Activated naive CD4-positive, alpha-beta T cell treated with anti-CD3 and anti-CD28 coated beads, Interleukin-2, amount 10 ng/mL, durations not matched to agents 7 days and 5 days (primary cell): ENCODE measurements at regions not wholly inside any gene's neighbourhood (a gene's known extent, or its start where the extent isn't known, plus 50 kb on each side); places are given as distances from the start of the nearest gene placed in this dataset.
"Not testable (repeated sequence)": the region's sequence is repeated elsewhere in the genome, so short reads cannot be mapped to it uniquely, and the experiment has no call there.

ENCODE experiments used
- CTCF ChIA-PET: fragments of 350-600 bp; sonication (Branson Sonifier 250); formaldehyde crosslinking; loops from one replicate; lab custom pipeline; 2021; ENCODE audit warnings: antibody characterized with exemption; lab: Charles Lee
- DNase-seq: peaks from one replicate; pipeline ENCODE4 v3.0.0-alpha.2; 2020
- H3K27ac Mint-ChIP-seq: one replicate; pipeline ENCODE4 v1.8.0; 2021; ENCODE audit warnings: mild to moderate bottlenecking, moderate library complexity, mixed read lengths
- H3K27me3 Mint-ChIP-seq: one replicate; pipeline ENCODE4 v1.8.0; 2021; ENCODE audit warnings: mild to moderate bottlenecking, mixed read lengths
- H3K36me3 Mint-ChIP-seq: one replicate; pipeline ENCODE4 v1.8.0; 2021; ENCODE audit warnings: mixed read lengths
- H3K4me1 Mint-ChIP-seq: one replicate; pipeline ENCODE4 v1.8.0; 2021; ENCODE audit warnings: mixed read lengths
- H3K4me3 Mint-ChIP-seq: one replicate; pipeline ENCODE4 v1.8.0; 2021; ENCODE audit warnings: mild to moderate bottlenecking, moderate library complexity, mixed read lengths
- H3K9me3 Mint-ChIP-seq: one replicate; pipeline ENCODE4 v1.8.0; 2021; ENCODE audit warnings: mixed read lengths

- Mint-ChIP-seq H3K9me3 (peaks cover 20% of the 10 kb centered on the region), H3K4me1 (peaks cover 40% of the 10 kb centered on the region), H3K36me3 (peaks cover 28% of the 10 kb centered on the region), H3K27me3 (no peaks in the 10 kb centered on the region), H3K27ac (peak overlapping the region; percentile 98), H3K4me3 (no peak overlapping the region)
- CTCF ChIA-PET = interaction anchor here (2.4 kb wide), 1 partner anchor 59 kb away, joined by 7 read pairs; no protein-coding TSS in a partner anchor
- no peak for DNase-seq
Observed at GRCh38 chr21:14677013-14677412, 130.9 kb upstream of the SAMSN1 start.

- DNase-seq = peak; percentile 38
- Mint-ChIP-seq H3K4me3 (peak overlapping the region; percentile 50), H3K27me3 (no peaks in the 10 kb centered on the region), H3K9me3 (peaks cover 20% of the 10 kb centered on the region), H3K36me3 (peaks cover 27% of the 10 kb centered on the region), H3K4me1 (peaks cover 40% of the 10 kb centered on the region), H3K27ac (peak overlapping the region; percentile 98)
- CTCF ChIA-PET = interaction anchor here (1.0 to 2.4 kb wide), 4 partner anchors 9 to 60 kb away, joined by 3 to 8 read pairs (median 6); no protein-coding TSS in a partner anchor
Observed at GRCh38 chr21:14675774-14676530, 129.8 kb upstream of the SAMSN1 start.

GRCh38 chr21:14673649-14674048, 127.5 kb upstream of the SAMSN1 start:
- CTCF ChIA-PET = no interaction called here
- peaks cover 21% of the 10 kb centered on the region for H3K9me3 Mint-ChIP-seq
- no peaks in the 10 kb centered on the region for H3K27me3 Mint-ChIP-seq
- H3K4me1 Mint-ChIP-seq = peaks cover 40% of the 10 kb centered on the region
- H3K27ac Mint-ChIP-seq = no peak overlapping the region
- H3K4me3 Mint-ChIP-seq = no peak overlapping the region
- peaks cover 33% of the 10 kb centered on the region for H3K36me3 Mint-ChIP-seq
- no peak for DNase-seq

- Mint-ChIP-seq H3K9me3 (peaks cover 20% of the 10 kb centered on the region), H3K27me3 (no peaks in the 10 kb centered on the region), H3K4me1 (peaks cover 31% of the 10 kb centered on the region), H3K36me3 (peaks cover 28% of the 10 kb centered on the region), H3K27ac (no peak overlapping the region), H3K4me3 (no peak overlapping the region)
- CTCF ChIA-PET = no interaction called here
- DNase-seq = no peak
Observed at GRCh38 chr21:14672466-14672865, 126.4 kb upstream of the SAMSN1 start.

- H3K36me3 Mint-ChIP-seq = peaks cover 19% of the 10 kb centered on the region
- peaks cover 10% of the 10 kb centered on the region for H3K4me1 Mint-ChIP-seq
- no peak overlapping the region for H3K4me3 Mint-ChIP-seq
- no peak overlapping the region for H3K27ac Mint-ChIP-seq
- peaks cover 18% of the 10 kb centered on the region for H3K9me3 Mint-ChIP-seq
- no peaks in the 10 kb centered on the region for H3K27me3 Mint-ChIP-seq
- no peak for DNase-seq
- CTCF ChIA-PET = no interaction called here
Observed at GRCh38 chr21:14670409-14670808, 124.3 kb upstream of the SAMSN1 start.

GRCh38 chr21:14669092-14669491, 123.0 kb upstream of the SAMSN1 start:
- DNase-seq, CTCF ChIA-PET, H3K4me3 Mint-ChIP-seq, H3K27ac Mint-ChIP-seq, H3K27me3 Mint-ChIP-seq, H3K4me1 Mint-ChIP-seq: not testable (repeated sequence)
- Mint-ChIP-seq H3K9me3 (peaks cover 26% of the 10 kb centered on the region), H3K36me3 (peaks cover 18% of the 10 kb centered on the region)

- no peak overlapping the region for H3K27ac Mint-ChIP-seq
- peaks cover 3% of the 10 kb centered on the region for H3K4me1 Mint-ChIP-seq
- peaks cover 3% of the 10 kb centered on the region for H3K9me3 Mint-ChIP-seq
- DNase-seq = no peak
- no peak overlapping the region for H3K4me3 Mint-ChIP-seq
- no peaks in the 10 kb centered on the region for H3K27me3 Mint-ChIP-seq
- H3K36me3 Mint-ChIP-seq = no peaks in the 10 kb centered on the region
- CTCF ChIA-PET = no interaction called here
Observed at GRCh38 chr21:14657241-14658008, 111.3 kb upstream of the SAMSN1 start.

- Mint-ChIP-seq H3K27ac (no peak overlapping the region), H3K27me3 (no peaks in the 10 kb centered on the region), H3K36me3 (peaks cover 12% of the 10 kb centered on the region), H3K4me3 (no peak overlapping the region), H3K9me3 (peaks cover 17% of the 10 kb centered on the region), H3K4me1 (no peaks in the 10 kb centered on the region)
- DNase-seq = no peak
- CTCF ChIA-PET = no interaction called here
Observed at GRCh38 chr21:14646893-14647292, 100.8 kb upstream of the SAMSN1 start.

GRCh38 chr21:14645702-14646101, 99.6 kb upstream of the SAMSN1 start:
- Mint-ChIP-seq H3K36me3 (peaks cover 9% of the 10 kb centered on the region), H3K9me3 (peaks cover 17% of the 10 kb centered on the region), H3K27me3 (no peaks in the 10 kb centered on the region), H3K4me1 (no peaks in the 10 kb centered on the region), H3K4me3 (no peak overlapping the region), H3K27ac (no peak overlapping the region)
- no peak for DNase-seq
- CTCF ChIA-PET = no interaction called here

GRCh38 chr21:14632359-14632758, 86.2 kb upstream of the SAMSN1 start:
- Mint-ChIP-seq H3K4me3 (no peak overlapping the region), H3K27ac (no peak overlapping the region), H3K36me3 (peaks cover 5% of the 10 kb centered on the region), H3K4me1 (peaks cover 19% of the 10 kb centered on the region), H3K9me3 (peaks cover 12% of the 10 kb centered on the region), H3K27me3 (no peaks in the 10 kb centered on the region)
- CTCF ChIA-PET = no interaction called here
- DNase-seq = no peak

GRCh38 chr21:14630556-14631069, 84.5 kb upstream of the SAMSN1 start:
- peaks cover 8% of the 10 kb centered on the region for H3K36me3 Mint-ChIP-seq
- H3K27ac Mint-ChIP-seq = peak overlapping the region; percentile 66
- H3K27me3 Mint-ChIP-seq = no peaks in the 10 kb centered on the region
- H3K4me1 Mint-ChIP-seq = peaks cover 19% of the 10 kb centered on the region
- peaks cover 12% of the 10 kb centered on the region for H3K9me3 Mint-ChIP-seq
- no peak for DNase-seq
- no peak overlapping the region for H3K4me3 Mint-ChIP-seq
- CTCF ChIA-PET = interaction anchor here (1.0 kb wide), 1 partner anchor 106 kb away, joined by 3 read pairs; no protein-coding TSS in a partner anchor

GRCh38 chr21:14629461-14629860, 83.3 kb upstream of the SAMSN1 start:
- Mint-ChIP-seq H3K27me3 (no peaks in the 10 kb centered on the region), H3K4me3 (no peak overlapping the region), H3K36me3 (peaks cover 10% of the 10 kb centered on the region), H3K27ac (no peak overlapping the region), H3K4me1 (peaks cover 19% of the 10 kb centered on the region), H3K9me3 (peaks cover 10% of the 10 kb centered on the region)
- CTCF ChIA-PET = no interaction called here
- DNase-seq = no peak

GRCh38 chr21:14623079-14623478, 77.0 kb upstream of the SAMSN1 start:
- H3K27me3 Mint-ChIP-seq, H3K4me1 Mint-ChIP-seq, H3K4me3 Mint-ChIP-seq, DNase-seq, CTCF ChIA-PET, H3K27ac Mint-ChIP-seq: not testable (repeated sequence)
- peaks cover 34% of the 10 kb centered on the region for H3K9me3 Mint-ChIP-seq
- peaks cover 26% of the 10 kb centered on the region for H3K36me3 Mint-ChIP-seq

- Mint-ChIP-seq H3K4me3 (no peak overlapping the region), H3K27me3 (no peaks in the 10 kb centered on the region), H3K9me3 (peaks cover 29% of the 10 kb centered on the region), H3K4me1 (peaks cover 7% of the 10 kb centered on the region), H3K36me3 (peaks cover 21% of the 10 kb centered on the region), H3K27ac (no peak overlapping the region)
- DNase-seq = no peak
- CTCF ChIA-PET = no interaction called here
Observed at GRCh38 chr21:14620152-14620551, 74.0 kb upstream of the SAMSN1 start.
